ENCODE measurements at regions not wholly inside any gene's neighbourhood (a gene's known extent, or its start where the extent isn't known, plus 50 kb on each side); places are given as distances from the start of the nearest gene placed in this dataset.
"Not testable (repeated sequence)": the region's sequence is repeated elsewhere in the genome, so short reads cannot be mapped to it uniquely, and the experiment has no call there.

DNA sequence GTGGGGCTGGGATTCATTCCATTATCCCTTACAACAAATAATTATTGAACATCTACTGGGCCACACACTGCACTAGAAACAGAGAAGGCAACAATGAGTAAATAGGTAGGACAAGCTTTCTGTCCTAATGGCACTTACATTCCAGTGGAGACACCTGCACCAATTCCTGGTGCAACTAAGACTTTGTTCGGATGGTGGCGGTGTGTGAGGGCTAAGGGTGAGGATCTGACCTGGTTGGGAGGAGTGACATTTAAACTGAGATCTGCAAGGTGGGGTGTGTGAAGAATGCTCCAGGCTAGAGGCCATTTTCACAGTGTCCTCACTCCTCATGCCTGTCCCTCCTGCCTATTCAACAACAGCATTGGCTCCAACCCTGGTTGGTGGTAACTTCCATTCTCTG, 510.0 kb downstream of the XYLT1 start:
- H3K4me3 Mint-ChIP-seq = no peak overlapping the region
- peaks cover 6% of the 10 kb centered on the region for H3K27me3 Mint-ChIP-seq
- H3K27ac Mint-ChIP-seq = no peak overlapping the region
- H3K4me1 Mint-ChIP-seq (ENCODE audit: low read depth) = no peaks in the 10 kb centered on the region
- H3K36me3 Mint-ChIP-seq (ENCODE audit: low read depth) = no peaks in the 10 kb centered on the region
- no peaks in the 10 kb centered on the region for H3K9me3 Mint-ChIP-seq
- intact Hi-C loops (cut with micrococcal nuclease) = no loop called here

DNA sequence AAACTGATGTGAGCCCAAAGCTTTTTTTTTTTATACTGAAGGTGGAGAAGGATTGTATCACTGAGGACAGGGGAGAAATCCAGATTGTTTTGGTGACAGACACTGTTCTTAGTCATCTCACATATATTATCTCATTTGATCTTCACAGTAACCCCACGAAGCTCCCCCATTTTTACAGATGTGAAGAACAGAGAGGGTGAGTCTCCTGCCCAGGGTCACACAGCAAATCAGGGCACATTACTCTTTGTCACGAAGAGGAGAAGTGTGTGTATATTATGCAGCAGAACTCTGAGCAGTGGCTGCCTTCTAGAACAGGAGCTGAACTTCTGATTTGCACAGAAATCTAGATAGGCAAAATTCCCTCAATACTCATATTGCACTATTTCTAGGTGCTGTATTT, 504.3 kb downstream of the XYLT1 start:
- H3K36me3 Mint-ChIP-seq (ENCODE audit: low read depth) = no peaks in the 10 kb centered on the region
- no peak overlapping the region for H3K4me3 Mint-ChIP-seq
- H3K9me3 Mint-ChIP-seq = peaks cover 6% of the 10 kb centered on the region
- no peak overlapping the region for H3K27ac Mint-ChIP-seq
- intact Hi-C loops (cut with micrococcal nuclease) = no loop called here
- H3K27me3 Mint-ChIP-seq = peaks cover 3% of the 10 kb centered on the region
- H3K4me1 Mint-ChIP-seq (ENCODE audit: low read depth) = no peaks in the 10 kb centered on the region

DNA sequence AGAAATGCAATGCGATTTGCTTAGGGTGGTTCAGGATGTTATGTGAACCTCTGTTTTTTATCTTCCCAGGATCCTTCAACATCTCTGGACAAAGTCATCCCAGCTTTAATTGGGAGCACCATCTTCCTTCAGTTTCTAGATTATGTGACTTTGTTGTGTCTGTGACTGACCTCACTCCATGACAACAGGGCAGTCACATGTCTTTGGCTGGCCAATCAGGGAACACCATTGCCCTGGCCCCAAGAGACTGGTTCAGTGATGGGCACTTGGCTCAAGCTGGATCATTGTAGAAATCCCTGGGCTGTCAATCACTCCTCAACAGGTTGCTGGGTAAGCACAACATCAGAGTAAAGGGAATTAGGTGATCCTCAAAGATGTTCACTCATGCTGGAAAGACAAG, 499.7 kb downstream of the XYLT1 start:
- no peak overlapping the region for H3K27ac Mint-ChIP-seq
- no peak overlapping the region for H3K4me3 Mint-ChIP-seq
- H3K4me1 Mint-ChIP-seq (ENCODE audit: low read depth) = no peaks in the 10 kb centered on the region
- no peaks in the 10 kb centered on the region for H3K36me3 Mint-ChIP-seq (ENCODE audit: low read depth)
- H3K27me3 Mint-ChIP-seq = peaks cover 2% of the 10 kb centered on the region
- intact Hi-C loops (cut with micrococcal nuclease) = no loop called here
- peaks cover 6% of the 10 kb centered on the region for H3K9me3 Mint-ChIP-seq

DNA sequence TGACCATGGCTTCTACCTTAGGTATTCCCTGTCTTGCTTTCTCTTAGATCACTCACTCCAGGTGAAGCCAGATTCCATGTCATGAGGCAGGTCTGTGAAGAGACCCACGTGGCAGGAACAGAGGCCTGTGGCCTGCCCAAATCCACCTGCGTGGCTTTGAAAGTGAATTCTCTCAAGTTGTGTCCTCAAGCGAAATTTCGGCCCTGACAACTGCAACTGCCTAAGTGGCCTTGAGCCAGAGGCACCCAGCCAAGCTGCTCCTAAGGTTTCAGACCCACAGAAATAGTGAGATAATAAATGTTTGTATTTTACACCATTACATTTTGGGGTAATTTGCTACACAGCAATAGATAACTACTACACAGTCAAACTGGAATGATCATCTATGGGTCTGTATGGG, 497.9 kb downstream of the XYLT1 start:
- intact Hi-C loops (cut with micrococcal nuclease) = no loop called here
- no peak overlapping the region for H3K4me3 Mint-ChIP-seq
- H3K36me3 Mint-ChIP-seq (ENCODE audit: low read depth) = no peaks in the 10 kb centered on the region
- peaks cover 2% of the 10 kb centered on the region for H3K27me3 Mint-ChIP-seq
- H3K4me1 Mint-ChIP-seq (ENCODE audit: low read depth) = no peaks in the 10 kb centered on the region
- H3K9me3 Mint-ChIP-seq = peaks cover 6% of the 10 kb centered on the region
- no peak overlapping the region for H3K27ac Mint-ChIP-seq

DNA sequence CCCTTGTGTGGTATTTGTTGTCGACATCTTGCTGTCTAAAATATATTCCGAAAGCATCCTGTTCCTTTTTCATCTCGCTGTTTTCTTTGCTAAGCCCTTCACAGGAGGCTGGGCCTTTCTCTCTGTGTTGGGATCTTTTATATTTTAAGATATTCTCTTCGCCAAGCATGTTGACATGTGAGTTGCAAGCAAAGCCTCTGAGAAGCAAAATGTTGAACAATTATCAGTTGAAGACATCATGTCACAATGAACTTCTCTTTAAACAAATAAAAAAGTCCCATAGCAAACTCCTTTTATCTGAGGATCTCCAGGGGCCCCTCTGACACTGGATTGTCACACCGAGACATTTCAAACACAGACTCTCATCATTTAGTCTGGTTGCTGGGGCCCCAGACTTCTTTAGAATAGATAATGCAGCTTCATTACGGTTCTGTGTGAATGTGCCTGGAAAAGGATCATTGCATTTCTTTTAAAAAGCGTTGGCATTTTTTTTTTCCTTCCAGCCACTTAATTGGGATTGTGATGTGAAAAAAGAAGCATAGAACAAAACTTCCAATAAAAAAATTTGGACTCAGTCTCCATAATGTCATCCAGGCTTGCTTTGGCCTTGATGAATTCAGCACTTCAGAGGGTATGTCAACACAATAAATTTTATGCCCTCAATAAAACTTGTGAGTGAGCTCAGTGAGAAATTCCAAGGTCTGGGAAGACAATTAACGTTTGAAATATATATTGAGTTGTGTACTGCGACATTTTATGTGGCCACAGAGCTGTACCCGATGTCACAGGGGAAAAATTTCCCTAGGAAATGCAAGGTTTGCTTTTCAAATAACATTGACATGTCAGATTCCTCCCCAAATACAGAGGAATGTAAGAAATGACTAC, 496.8 kb downstream of the XYLT1 start:
- Mint-ChIP-seq H3K27me3 (peaks cover 2% of the 10 kb centered on the region), H3K9me3 (peaks cover 6% of the 10 kb centered on the region), H3K4me3 (no peak overlapping the region), H3K4me1 (ENCODE audit: low read depth) (no peaks in the 10 kb centered on the region), H3K27ac (no peak overlapping the region), H3K36me3 (ENCODE audit: low read depth) (no peaks in the 10 kb centered on the region)
- intact Hi-C loops (cut with micrococcal nuclease) = no loop called here

DNA sequence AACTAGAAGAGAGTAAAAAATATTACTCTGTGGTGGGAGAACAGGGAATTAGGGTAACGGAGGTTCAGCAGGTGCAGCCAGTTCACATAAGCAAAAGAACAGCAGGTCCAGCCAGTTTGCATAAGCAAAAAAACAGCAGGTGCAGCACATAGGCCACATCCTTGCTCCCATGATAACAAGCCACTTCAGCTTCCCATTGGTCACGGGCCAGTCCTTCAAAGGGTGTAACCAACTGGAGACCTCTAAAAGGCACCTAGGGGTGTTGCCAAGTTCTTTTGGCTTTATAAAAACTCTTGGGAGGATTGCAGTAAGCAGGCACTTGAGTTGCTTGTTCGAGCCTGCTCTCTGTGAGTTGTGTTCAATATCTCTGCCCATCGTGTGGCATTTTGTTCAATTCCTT, 488.1 kb downstream of the XYLT1 start:
- Mint-ChIP-seq H3K36me3 (ENCODE audit: low read depth) (no peaks in the 10 kb centered on the region), H3K4me1 (ENCODE audit: low read depth) (no peaks in the 10 kb centered on the region), H3K9me3 (no peaks in the 10 kb centered on the region), H3K27ac (no peak overlapping the region), H3K4me3 (no peak overlapping the region), H3K27me3 (no peaks in the 10 kb centered on the region)
- intact Hi-C loops (cut with micrococcal nuclease) = no loop called here

DNA sequence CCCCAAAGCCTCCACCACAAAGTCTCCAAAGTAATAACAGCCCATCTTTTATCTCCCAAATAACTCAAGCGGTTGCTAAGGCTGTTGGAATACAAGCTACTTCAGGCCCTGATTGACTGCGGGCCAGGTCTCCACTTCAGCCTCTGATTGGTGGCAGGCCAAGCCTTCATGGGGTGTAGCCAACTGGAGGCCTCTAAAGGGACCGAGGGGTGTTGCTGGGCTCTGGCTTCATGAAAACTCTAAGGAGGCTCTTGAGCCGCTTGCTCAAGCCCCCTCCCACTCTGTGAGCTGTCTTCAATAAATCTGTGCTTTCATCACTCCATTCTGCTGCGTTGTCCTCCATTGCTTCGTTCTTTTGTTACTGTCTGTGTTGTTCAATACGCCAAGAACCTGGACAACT, 487.2 kb downstream of the XYLT1 start:
- Mint-ChIP-seq H3K27me3 (no peaks in the 10 kb centered on the region), H3K27ac (no peak overlapping the region), H3K4me3 (no peak overlapping the region), H3K36me3 (ENCODE audit: low read depth) (no peaks in the 10 kb centered on the region), H3K9me3 (no peaks in the 10 kb centered on the region), H3K4me1 (ENCODE audit: low read depth) (no peaks in the 10 kb centered on the region)
- intact Hi-C loops (cut with micrococcal nuclease) = no loop called here

DNA sequence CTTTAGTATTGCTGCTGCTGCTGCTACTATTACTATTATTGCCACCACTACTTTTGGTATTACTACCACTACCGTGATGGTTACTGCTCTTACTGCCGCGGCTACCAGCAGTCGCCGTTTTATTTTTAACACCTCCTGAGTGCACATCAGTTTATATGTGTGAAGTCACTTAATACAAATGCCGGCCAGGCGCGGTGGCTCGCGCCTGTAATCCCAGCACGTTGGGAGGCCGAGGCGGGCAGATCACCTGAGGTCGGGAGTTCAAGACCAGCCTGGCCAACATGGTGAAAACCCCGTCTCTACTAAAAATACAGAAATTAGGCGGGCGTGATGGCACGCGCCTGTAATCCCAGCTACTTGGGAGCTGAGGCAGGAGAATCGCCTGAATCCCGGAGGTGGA, 486.7 kb downstream of the XYLT1 start:
- H3K4me1 Mint-ChIP-seq (ENCODE audit: low read depth); H3K4me3 Mint-ChIP-seq; H3K27ac Mint-ChIP-seq; H3K9me3 Mint-ChIP-seq; H3K27me3 Mint-ChIP-seq; intact Hi-C loops (cut with micrococcal nuclease); H3K36me3 Mint-ChIP-seq (ENCODE audit: low read depth): not testable (repeated sequence)

DNA sequence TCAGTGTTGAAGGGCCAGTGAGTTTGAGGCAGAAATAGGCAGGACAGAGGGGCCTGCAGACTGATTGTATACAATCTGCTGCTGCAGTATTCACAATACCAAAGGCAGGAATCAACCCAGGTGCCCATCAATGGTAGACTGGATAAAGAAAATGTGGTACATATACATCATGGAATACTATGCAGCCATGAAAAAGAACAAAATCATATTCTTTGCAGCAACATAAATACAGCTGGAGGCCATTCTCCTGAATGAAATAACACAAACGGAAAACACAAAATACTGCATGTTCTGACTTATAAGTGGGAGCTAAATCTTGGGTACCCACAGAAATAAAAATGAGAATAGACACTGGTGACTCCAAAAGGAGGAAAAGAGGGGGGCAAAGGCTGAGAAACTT, 485.1 kb downstream of the XYLT1 start:
- Mint-ChIP-seq H3K27me3 (peaks cover 2% of the 10 kb centered on the region), H3K27ac (no peak overlapping the region), H3K36me3 (ENCODE audit: low read depth) (no peaks in the 10 kb centered on the region), H3K4me3 (no peak overlapping the region), H3K4me1 (ENCODE audit: low read depth) (no peaks in the 10 kb centered on the region), H3K9me3 (no peaks in the 10 kb centered on the region)
- intact Hi-C loops (cut with micrococcal nuclease) = no loop called here

DNA sequence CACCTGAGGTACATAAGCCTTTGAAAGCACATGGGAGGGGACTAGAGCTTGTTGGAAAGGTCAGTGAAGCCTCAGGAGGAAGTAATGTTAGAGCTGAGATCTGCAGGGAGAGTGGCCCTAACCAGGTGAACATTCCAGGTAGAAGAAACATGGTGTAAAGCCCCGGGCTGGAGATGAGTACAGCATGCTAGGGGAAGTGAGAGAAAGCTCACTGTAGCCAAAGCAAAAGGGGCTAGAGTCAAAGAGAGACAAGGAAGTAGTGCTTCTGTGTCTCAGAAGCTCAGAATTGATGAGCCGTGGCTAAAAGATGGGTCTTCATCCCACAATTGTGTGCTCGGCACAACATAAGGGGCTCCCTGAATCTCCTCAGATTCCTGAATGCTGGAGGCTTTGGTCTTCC, 481.8 kb downstream of the XYLT1 start:
- H3K4me1 Mint-ChIP-seq (ENCODE audit: low read depth) = peaks cover 15% of the 10 kb centered on the region
- peaks cover 11% of the 10 kb centered on the region for H3K27me3 Mint-ChIP-seq
- intact Hi-C loops (cut with micrococcal nuclease) = no loop called here
- no peak overlapping the region for H3K27ac Mint-ChIP-seq
- no peaks in the 10 kb centered on the region for H3K36me3 Mint-ChIP-seq (ENCODE audit: low read depth)
- no peaks in the 10 kb centered on the region for H3K9me3 Mint-ChIP-seq
- H3K4me3 Mint-ChIP-seq = no peak overlapping the region

DNA sequence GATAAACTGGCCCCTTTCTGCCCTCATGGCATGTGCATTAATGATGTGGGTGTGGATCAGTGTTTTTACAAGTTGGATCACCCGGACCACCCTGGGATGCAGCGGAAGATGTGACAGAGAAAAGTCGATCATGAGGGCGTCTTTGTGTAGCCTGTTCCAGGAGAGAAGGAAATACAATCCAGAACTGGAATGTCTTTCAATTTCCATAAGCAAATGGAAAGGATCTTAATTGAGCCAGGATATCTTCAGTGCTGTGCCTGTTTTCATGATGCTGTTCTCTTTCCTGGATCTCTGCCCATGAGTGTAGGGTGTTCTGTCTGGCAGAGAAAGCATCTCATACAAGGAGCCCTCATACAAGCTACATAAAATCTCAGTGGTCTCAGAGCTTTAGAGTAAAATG, 481.4 kb downstream of the XYLT1 start:
- Mint-ChIP-seq H3K27ac (no peak overlapping the region), H3K27me3 (peaks cover 12% of the 10 kb centered on the region), H3K36me3 (ENCODE audit: low read depth) (no peaks in the 10 kb centered on the region), H3K9me3 (no peaks in the 10 kb centered on the region), H3K4me1 (ENCODE audit: low read depth) (peaks cover 17% of the 10 kb centered on the region), H3K4me3 (no peak overlapping the region)
- intact Hi-C loops (cut with micrococcal nuclease) = no loop called here

DNA sequence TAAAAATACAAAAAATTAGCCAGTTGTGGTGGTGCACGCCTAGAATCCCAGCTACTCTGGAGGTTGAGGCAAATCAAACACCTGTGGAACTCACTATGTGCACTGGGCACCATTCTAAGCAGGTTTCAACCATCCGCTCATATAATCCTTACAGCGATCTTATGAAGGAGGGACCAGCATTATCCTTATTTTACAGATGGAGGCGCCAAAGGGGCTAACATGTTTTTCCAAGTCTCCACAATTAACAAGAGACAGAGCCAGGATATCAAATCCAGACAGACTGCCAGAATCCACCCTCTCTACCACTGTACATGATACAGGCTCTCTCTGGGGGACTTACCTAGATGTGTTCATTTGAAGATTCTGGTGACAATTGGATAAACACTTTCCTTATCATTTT, 479.0 kb downstream of the XYLT1 start:
- no peak overlapping the region for H3K27ac Mint-ChIP-seq
- H3K4me3 Mint-ChIP-seq = no peak overlapping the region
- H3K4me1 Mint-ChIP-seq (ENCODE audit: low read depth) = peaks cover 17% of the 10 kb centered on the region
- intact Hi-C loops (cut with micrococcal nuclease) = no loop called here
- H3K9me3 Mint-ChIP-seq = no peaks in the 10 kb centered on the region
- peaks cover 12% of the 10 kb centered on the region for H3K27me3 Mint-ChIP-seq
- H3K36me3 Mint-ChIP-seq (ENCODE audit: low read depth) = no peaks in the 10 kb centered on the region

DNA sequence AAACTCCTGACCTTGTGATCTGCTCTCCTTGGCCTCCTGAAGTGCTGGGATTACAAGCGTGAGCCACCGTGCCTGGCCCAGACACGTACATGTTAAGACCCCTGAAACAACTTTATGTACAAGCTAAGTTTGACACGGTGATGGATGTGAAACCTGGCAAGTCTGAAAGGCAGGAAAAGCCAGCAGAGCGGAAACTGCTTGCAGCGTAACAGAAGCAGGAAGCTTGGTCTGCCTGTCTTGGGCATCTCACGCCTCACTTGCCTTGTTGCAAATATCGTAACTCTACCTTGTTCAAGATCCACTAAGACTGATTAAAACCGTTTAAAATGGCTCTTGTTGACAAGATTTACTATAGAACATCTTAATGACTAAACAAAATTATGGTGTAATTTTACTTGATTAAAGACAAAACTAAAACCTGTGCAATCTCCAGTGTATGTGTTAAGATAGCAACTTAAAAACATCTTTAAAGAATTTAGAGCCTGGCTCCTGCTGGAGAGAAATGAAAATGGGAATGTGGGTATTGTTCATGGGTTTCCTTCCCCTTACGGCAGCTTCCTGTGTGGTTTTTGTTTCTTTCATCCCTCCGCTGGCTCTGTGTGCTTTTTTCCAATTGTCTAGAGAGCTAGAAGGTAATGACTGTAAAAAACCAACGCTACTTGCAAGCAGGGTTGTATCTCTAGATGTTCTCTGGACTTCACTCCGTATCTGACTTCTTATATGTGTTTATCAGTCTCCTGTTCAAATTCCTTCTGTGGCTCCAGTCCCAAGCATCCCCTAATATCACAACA, 477.6 kb downstream of the XYLT1 start:
- peaks cover 12% of the 10 kb centered on the region for H3K27me3 Mint-ChIP-seq
- peaks cover 17% of the 10 kb centered on the region for H3K4me1 Mint-ChIP-seq (ENCODE audit: low read depth)
- intact Hi-C loops (cut with micrococcal nuclease) = no loop called here
- H3K9me3 Mint-ChIP-seq = no peaks in the 10 kb centered on the region
- H3K4me3 Mint-ChIP-seq = no peak overlapping the region
- no peaks in the 10 kb centered on the region for H3K36me3 Mint-ChIP-seq (ENCODE audit: low read depth)
- no peak overlapping the region for H3K27ac Mint-ChIP-seq

DNA sequence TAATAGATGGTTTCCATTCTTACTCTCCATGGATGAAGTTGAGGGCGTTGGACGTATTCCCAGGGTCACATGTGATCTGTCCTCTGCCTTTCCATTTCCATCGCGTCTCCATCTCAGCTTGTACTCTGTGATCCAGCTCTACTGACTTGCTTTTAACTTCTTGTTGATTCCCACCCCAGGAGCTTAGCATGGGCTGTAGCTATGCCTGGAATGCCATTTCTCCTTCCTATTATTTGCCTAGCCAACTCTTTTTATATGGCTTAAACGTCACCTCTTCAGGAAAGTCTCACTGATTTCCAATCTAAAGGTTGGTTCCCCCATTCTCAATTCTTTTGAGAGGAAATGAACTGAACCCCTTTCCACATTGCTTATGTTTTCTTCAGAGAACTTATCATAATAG, 475.9 kb downstream of the XYLT1 start:
- Mint-ChIP-seq H3K4me3 (no peak overlapping the region), H3K36me3 (ENCODE audit: low read depth) (no peaks in the 10 kb centered on the region), H3K27me3 (peaks cover 10% of the 10 kb centered on the region), H3K4me1 (ENCODE audit: low read depth) (peaks cover 17% of the 10 kb centered on the region), H3K27ac (no peak overlapping the region), H3K9me3 (no peaks in the 10 kb centered on the region)
- intact Hi-C loops (cut with micrococcal nuclease) = no loop called here

Data from dendritic cell treated with granulocyte-macrophage colony-stimulating factor and Interleukin-4, amounts not matched to agents 40 ng/mL and 50 ng/mL, for 4 days (primary cell).